PC-3 (cell line): ENCODE measurements at regions not wholly inside any gene's neighbourhood (a gene's known extent, or its start where the extent isn't known, plus 50 kb on each side); places are given as distances from the start of the nearest gene placed in this dataset.

Source experiments
- EZH2 ChIP-seq: fragments of 300-600 bp; sonication (generic); IDR thresholded peaks from one replicate; pipeline ENCODE4 v1.6.1; 2017; ENCODE audit warnings: antibody characterized with exemption, mild to moderate bottlenecking, low read length; ENCODE audit not compliant: unreplicated experiment
- EZH2phosphoT487 ChIP-seq: fragments of 300-600 bp; sonication (generic); IDR thresholded peaks from 2 replicates; pipeline ENCODE4 v1.6.1; 2018; ENCODE audit warnings: mild to moderate bottlenecking, antibody characterized with exemption, low read length, borderline replicate concordance
- TF ChIP-seq, protein P1 (sequence below): fragments of 300-600 bp; sonication (generic); conservative IDR thresholded peaks from 2 replicates; pipeline ENCODE4 v1.5.1; 2017; ENCODE audit warnings: antibody characterized with exemption, low read depth, mild to moderate bottlenecking, low read length

DNA sequence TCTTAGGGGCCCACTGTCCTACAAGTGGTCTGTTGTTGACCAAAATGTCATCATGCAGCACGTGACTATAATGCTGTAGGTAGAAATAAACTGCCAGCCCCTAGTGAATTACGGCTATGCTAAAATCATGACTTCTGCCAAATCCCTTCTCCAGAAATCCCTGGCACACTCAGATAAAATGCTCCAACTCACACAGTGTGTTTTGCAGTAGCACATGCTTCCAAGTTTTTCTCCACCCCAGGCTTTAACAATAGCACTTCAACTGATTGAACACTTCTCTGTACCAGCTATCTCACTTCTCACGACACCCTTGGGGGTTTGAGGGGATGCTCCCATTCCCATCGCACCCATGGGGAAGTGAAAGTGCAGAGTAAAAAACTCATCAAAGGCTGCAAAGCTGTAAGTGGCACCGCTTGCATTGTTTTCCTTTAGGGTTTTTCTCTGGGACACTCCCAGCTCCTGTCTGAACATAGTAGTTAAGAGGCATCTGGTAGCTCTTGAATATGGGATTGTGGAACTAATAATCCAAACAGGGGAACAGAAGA lies 151.0 kb upstream of the SLC24A2 start:
- TF ChIP-seq, protein P1, sequence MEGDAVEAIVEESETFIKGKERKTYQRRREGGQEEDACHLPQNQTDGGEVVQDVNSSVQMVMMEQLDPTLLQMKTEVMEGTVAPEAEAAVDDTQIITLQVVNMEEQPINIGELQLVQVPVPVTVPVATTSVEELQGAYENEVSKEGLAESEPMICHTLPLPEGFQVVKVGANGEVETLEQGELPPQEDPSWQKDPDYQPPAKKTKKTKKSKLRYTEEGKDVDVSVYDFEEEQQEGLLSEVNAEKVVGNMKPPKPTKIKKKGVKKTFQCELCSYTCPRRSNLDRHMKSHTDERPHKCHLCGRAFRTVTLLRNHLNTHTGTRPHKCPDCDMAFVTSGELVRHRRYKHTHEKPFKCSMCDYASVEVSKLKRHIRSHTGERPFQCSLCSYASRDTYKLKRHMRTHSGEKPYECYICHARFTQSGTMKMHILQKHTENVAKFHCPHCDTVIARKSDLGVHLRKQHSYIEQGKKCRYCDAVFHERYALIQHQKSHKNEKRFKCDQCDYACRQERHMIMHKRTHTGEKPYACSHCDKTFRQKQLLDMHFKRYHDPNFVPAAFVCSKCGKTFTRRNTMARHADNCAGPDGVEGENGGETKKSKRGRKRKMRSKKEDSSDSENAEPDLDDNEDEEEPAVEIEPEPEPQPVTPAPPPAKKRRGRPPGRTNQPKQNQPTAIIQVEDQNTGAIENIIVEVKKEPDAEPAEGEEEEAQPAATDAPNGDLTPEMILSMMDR = no peak
- TF ChIP-seq EZH2 (no peak), EZH2phosphoT487 (no peak)
